GM21367 (cell line): ENCODE measurements at regions not wholly inside any gene's neighbourhood (a gene's known extent, or its start where the extent isn't known, plus 50 kb on each side); places are given as distances from the start of the nearest gene placed in this dataset.

Source experiments
- ATAC-seq: cut with Tn5 transposase; IDR thresholded peaks from one replicate; pipeline ENCODE4 v1.9.1; 2021; ENCODE audit not compliant: unreplicated experiment

DNA sequence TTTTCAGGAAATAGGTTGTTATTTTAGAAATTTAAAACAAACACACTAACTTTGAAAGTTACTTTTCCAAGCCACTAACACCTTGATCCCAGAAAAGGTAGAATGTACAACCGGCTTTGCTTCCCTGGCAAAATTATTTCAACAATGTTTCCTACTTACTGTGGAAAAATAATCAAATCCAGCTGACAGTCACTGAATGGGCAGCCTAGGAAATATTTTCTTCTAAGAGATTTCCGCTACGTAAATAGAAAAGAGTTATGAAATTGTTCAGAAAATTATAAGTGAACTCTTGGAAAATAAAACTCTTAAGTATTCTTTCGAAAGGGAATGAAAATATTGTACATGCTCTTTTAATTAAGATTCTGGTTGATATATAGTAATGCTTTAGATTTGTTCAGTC lies 195.7 kb downstream of the GASK1B start:
- ATAC-seq: no peak

DNA sequence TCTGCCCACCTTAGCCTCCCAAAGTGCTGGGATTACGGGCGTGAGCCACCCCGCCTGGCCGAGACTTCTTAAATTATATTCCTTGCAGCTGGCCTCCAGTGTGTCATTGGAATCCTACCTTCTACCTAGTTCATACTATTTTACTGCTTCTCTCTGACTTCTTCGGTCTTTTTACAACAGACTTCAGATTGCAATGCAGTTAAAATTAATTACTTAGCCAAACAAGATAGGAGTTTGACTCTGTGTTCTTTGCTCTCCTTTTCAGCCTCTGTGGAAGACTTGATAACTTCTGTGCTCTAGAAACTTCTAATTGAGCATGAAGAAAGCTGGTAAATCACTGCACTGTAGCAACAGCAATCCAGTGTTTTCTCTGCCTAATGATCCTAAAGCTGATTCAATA lies 199.5 kb downstream of the GASK1B start:
- no peak for ATAC-seq

DNA sequence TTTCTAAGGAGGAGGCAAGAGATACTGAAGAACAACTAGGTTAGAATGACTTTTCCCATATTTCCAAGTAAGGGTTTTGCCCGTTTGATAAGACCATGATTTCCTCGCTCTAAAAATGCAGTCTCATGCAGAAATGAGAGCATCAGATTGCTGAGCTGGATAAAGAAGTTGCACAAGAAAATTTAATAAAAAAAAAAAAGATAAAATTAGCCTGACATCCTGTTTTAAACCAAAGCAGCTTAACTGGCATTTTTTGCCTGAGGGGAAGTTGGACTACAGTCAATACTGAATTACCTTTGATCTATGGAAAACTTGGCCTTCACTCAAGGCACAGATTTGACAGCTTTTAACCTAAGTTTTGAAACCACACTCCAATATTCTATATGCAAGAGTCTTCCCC lies 208.4 kb downstream of the GASK1B start:
- ATAC-seq: no peak

DNA sequence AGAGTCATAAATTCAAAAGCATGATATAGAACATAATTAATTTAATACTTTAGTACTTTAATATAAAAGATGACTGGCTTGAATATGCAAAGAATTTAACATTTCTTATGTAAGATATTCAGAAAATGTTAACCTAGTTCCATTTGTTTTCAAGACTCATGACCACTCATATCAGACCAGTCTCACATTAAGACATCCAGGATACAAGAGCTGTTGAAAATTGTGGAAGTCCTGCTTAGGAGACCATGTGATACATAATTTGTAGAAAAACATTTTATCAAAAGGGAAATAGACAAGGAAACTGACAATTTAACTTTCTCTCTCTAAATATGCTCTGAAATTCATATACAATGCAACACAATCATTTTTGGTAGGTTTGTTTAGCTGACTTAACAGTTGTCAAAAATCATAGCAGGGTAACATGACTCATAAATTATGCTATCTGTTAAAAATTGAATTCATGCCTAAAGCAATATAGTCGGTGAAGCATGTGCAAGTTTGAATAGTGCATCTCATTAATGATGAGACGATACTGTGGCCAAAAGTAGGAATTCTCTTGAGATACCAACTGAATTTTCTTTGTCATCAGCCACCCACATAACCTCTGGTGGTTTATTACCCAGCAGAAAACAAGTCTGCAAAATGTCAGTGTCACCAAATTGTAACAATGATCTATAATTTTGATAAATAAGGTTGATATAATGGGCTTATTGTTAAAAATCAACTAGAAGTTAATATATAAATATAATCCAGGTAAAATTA lies 211.4 kb downstream of the GASK1B start:
- no peak for ATAC-seq

GRCh38 chr4:157957905-157958304 lies 214.9 kb downstream of the GASK1B start:
- no peak for ATAC-seq

- ATAC-seq: no peak
Observed at GRCh38 chr4:157942017-157942416, 230.8 kb downstream of the GASK1B start.

GRCh38 chr4:157934151-157934550 lies 238.7 kb downstream of the GASK1B start:
- no peak for ATAC-seq

GRCh38 chr4:157932936-157933335 lies 239.9 kb downstream of the GASK1B start:
- ATAC-seq: no peak

DNA sequence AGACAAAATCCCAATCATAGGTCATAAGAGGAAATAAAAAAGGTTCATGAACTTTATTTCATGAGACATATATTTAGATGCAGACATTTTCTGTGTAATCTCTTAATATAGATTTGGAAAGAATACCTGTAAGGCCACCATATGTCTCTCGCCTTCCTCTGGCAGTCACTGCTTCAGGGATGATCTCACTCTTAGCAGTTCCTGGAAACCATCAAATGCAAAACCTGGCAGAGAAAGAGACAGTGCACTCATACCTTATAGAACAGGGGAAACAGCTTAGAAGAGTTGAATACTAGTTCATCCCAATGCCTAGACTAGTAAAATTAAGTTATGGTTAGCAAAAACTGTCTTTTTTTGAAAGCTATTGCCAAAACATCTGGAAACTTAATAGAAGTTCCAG lies 243.3 kb downstream of the GASK1B start:
- ATAC-seq: no peak

DNA sequence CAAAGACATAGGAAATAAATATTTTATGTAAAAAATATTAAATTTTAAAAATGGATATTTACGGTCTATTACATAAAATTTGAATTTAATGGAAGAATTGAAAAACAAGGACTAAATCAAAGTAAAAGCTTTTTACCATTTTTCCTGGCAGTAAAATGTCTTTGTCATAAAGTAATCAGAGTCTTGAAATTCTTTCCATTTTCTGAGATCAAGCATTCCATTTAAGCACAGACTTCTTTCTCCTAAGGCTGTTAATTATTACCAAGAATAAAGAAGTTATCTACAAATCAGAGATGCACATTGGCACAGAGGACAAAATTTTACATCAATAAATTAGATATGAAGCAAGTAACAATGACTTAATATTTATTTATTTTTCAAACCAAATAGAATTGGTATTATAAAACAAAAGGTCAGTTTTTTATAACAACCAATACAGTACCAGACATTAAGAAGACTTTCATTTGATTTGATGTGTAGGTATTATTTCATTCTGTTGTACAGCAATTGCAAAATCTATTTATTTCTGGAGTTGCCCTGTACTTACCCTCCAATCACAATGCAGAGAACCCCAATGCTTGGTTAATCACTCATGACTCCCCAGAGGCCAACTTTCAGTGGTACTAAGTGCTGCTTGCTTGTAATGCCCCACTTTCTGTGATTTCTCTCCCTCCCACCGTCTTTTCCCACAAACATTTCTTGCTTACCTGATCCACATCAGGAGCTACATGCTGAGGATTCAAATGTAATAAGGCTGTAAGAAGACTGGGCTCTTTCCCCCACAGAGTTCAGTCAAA lies 254.6 kb downstream of the GASK1B start:
- ATAC-seq: no peak

DNA sequence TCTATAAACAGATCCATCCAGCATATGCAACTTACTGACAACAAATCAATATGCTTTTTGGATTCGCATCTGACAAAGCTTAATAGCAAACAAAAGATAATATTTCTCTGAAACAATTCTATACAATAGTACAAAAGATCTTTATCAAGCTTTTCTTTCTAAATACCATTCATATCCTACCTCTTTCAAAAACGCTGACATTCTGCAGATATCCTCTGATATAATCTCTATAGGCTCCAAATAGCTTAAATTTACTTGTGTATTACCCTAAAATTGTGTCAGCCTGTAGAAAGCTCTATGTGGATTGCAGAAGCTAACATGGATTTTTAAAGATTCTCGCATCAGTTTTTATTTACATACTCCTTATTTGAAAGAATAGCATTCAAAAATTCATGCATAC lies 260.6 kb downstream of the GASK1B start:
- no peak for ATAC-seq

DNA sequence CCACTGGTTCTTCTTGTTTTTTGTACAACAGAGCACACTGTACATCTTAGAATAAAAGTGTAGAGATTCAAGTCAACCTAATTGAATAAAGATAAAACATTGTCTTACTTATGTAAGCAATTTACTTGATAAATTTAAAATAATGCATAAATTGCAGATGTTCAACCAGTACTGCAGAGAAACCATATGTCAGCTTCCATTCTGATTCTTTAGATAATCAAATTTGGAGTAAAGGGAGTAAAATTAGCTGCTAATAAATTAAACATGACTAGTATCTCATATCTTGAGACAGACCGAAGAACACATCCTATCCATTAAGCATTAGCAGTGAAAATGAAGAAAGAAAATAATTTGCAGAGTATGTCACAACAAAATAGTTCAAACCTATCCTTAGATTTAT lies 261.2 kb downstream of the GASK1B start:
- no peak for ATAC-seq

DNA sequence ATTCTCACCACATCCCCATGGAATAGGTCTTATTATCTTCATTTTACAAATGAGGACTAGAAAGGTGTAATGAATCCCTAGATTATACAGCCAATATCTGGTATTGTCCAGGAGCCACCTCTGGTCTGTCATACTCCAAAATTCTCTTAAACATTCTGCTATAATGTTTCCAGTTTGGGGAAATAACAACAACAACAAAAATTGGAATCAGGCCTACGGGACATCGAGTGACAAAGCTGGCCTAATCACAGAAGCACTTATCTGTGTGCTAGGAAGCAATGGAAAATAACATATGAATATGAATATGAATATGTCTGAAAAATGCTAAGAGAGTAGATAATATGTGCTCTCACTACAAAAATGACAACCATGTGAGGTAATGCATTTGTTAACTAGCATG lies 264.1 kb downstream of the GASK1B start:
- ATAC-seq: no peak

DNA sequence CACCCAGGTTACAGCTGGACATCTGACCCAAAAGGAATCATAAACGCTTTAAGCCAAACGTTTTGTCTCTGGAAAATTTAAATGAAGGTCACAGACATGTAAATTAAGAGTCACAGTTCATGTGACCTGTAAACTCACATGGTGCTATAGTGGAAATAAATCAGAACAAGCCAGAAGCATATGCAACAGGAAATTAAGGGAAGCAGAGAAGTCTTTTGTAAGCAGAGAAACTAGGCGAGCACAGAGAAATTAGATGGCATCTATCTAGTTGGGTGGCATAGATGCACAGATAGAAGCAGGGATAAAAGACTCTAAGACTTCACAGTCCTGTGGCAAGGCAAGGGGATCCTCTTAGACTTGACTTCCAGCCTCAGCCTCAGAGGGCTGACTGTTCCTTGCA lies 264.8 kb downstream of the GASK1B start:
- ATAC-seq: no peak

DNA sequence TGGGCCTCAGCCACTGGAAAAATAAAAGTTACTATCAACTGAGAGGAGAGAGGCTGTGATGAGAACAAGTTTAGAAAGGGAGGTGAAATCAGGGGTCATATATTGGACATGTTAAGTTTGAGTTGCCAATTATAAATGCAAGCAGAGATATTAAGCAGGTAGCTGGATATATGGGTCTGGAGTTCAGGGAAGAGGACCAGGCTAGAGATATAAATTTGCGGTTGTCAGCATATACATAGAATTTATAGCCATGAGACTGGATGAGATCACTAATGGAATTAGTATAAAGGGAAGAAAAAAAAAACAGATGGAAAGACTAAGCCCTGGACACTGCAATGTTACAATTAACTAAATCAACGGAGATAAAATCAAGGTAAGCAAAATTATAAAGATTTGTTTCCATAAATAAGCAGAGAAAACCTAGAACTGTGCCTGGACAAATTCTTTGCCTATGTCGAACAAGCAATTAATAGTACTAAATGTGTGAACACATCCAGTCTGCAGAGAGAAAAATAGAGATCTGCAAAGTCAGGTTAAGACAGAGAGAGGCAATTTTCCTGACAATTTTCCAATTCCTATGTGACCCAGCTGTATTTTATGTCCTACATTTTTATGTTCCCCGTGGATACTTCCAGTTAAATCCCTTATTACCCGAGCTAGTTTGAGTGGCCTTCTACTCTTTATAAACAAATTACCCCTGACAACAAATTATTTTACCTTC lies 265.4 kb downstream of the GASK1B start:
- ATAC-seq: no peak

GRCh38 chr4:157898836-157899605 lies 273.8 kb downstream of the GASK1B start:
- ATAC-seq: no peak

DNA sequence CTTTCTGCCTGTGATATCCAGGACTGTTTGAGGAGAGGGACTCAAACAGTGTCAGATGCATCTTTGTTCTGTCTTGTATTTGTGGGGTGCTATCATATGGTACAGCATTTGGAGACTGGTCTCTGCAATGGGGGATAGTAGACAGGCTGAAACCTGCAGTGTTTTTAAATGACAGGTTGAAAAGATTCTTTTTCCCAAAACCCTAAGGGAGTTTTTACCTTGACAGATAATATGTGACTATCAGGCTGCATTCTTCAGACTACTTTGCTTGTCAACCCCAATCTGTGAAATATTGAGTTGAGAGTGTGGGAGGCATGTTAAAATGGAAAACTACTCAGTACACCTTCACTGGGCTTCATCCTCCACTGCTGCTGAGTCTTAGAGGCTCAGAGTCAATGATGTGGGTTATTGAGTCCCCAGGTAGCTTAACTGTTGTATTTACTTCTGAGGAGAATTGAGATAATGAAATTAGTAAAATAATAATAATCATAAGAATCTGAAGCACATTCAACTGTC lies 274.9 kb downstream of the GASK1B start:
- no peak for ATAC-seq

GRCh38 chr4:157896726-157897125 lies 276.1 kb downstream of the GASK1B start:
- ATAC-seq: no peak

DNA sequence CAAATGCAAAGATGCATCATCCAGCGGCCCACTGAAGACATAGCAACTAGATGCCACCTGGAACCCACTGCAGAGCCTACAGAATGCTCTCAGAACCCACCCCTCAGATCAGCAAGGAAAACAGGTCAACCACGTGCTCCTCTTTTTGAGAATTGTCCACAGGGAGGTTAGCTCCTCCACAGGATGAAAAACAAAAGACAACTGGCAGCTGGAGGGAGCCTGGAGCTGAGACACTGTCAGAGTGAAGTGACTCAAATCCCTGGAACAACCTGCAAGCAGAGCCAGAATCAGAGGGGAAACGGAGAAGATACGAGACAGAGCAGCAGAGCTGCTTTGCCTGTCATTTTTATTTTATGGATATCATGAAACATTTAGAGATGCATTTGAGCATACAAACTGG lies 277.6 kb downstream of the GASK1B start:
- no peak for ATAC-seq

GRCh38 chr4:157889788-157890187 lies 283.0 kb downstream of the GASK1B start:
- no peak for ATAC-seq

GRCh38 chr4:157888281-157888680 lies 284.5 kb downstream of the GASK1B start:
- ATAC-seq: no peak
